ENCODE measurements at regions not wholly inside any gene's neighbourhood (a gene's known extent, or its start where the extent isn't known, plus 50 kb on each side); places are given as distances from the start of the nearest gene placed in this dataset.
A peak's percentile ranks its signal among the peaks of the same experiment; 100 is the strongest.

- H3K9me3 ChIP-seq (ENCODE audit: insufficient read depth, low read length, severe bottlenecking) = no peaks in the 10 kb centered on the region
- H3K4me3 ChIP-seq (ENCODE audit: low read depth in 1 of 2, low read length in 2 of 2) = no peak overlapping the region
- H3K4me1 ChIP-seq (ENCODE audit: insufficient read depth, low read length) = peaks cover 13% of the 10 kb centered on the region
- H3K27me3 ChIP-seq (ENCODE audit: insufficient read depth, low read length, poor library complexity) = no peaks in the 10 kb centered on the region
- H3K27ac ChIP-seq (ENCODE audit: low read length) = peak overlapping the region; percentile 28; the same call in 1 of the 2 replicates
- DNase-seq = peak; percentile 39
- H3K79me2 ChIP-seq (ENCODE audit: insufficient read depth, low read length) = no peaks in the 10 kb centered on the region
- TF ChIP-seq EZH2 (IDR thresholded peaks at IDR 0.05; ENCODE audit: borderline replicate concordance, low read depth, low read length, severe bottlenecking) = no peak
- peak; percentile 32 for TF ChIP-seq CTCF (IDR thresholded peaks at IDR 0.05; ENCODE audit: borderline replicate concordance, extremely low read depth, low read length, poor library complexity, severe bottlenecking)
- H3K4me2 ChIP-seq (ENCODE audit: insufficient read depth, low read length) = peak overlapping the region; percentile 22; the same call in 1 of the 2 replicates
- H2AFZ ChIP-seq (ENCODE audit: low read depth, low read length) = 0 out of 2 replicates have a peak overlapping the region, but pooled peaks have one; percentile 26
- no peaks in the 10 kb centered on the region for H3K36me3 ChIP-seq (ENCODE audit: insufficient read depth, low read length)
- H3K9ac ChIP-seq (ENCODE audit: low read depth, low read length) = no peak overlapping the region
- H4K20me1 ChIP-seq (ENCODE audit: insufficient read depth, low read length) = no peaks in the 10 kb centered on the region
- peak; percentile 69 for ATAC-seq (ENCODE audit: insufficient read depth, low read depth)
These were observed 155.5 kb upstream of the RGS6 start for GRCh38 chr14:71776471-71777360.

- TF ChIP-seq EZH2 (IDR thresholded peaks at IDR 0.05; ENCODE audit: borderline replicate concordance, low read depth, low read length, severe bottlenecking) (no peak), CTCF (IDR thresholded peaks at IDR 0.05; ENCODE audit: borderline replicate concordance, extremely low read depth, low read length, poor library complexity, severe bottlenecking) (no peak)
These were observed 152.2 kb upstream of the RGS6 start for GRCh38 chr14:71780075-71780474.

DNA sequence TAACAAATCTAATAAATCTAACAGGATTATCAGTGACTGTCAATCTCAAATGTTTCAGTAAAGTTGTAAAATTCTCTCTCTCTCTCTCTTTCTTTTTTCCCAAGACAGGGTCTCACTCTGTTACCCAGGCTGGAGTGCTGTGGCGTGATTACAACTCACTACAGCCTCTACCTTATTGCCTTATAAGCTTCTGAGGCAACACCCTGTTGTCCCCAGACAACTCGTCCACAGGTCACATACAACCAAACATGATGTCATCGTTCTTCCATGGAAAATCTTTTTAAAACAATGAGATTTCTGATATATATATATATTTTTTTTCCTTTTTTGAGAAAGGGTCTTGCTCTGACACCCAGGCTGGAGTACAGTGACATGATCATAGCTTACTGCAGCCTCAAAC is 151.4 kb upstream of the RGS6 start:
- no peaks in the 10 kb centered on the region for H4K20me1 ChIP-seq (ENCODE audit: insufficient read depth, low read length)
- H3K4me2 ChIP-seq (ENCODE audit: insufficient read depth, low read length) = no peak overlapping the region
- H3K4me1 ChIP-seq (ENCODE audit: insufficient read depth, low read length) = peaks cover 13% of the 10 kb centered on the region
- no peak overlapping the region for H3K4me3 ChIP-seq (ENCODE audit: low read depth in 1 of 2, low read length in 2 of 2)
- TF ChIP-seq EZH2 (IDR thresholded peaks at IDR 0.05; ENCODE audit: borderline replicate concordance, low read depth, low read length, severe bottlenecking) = no peak
- no peak for TF ChIP-seq CTCF (IDR thresholded peaks at IDR 0.05; ENCODE audit: borderline replicate concordance, extremely low read depth, low read length, poor library complexity, severe bottlenecking)
- H3K79me2 ChIP-seq (ENCODE audit: insufficient read depth, low read length) = no peaks in the 10 kb centered on the region
- ATAC-seq (ENCODE audit: insufficient read depth, low read depth) (no peak), DNase-seq (no peak)
- no peak overlapping the region for H3K9ac ChIP-seq (ENCODE audit: low read depth, low read length)
- no peak overlapping the region for H2AFZ ChIP-seq (ENCODE audit: low read depth, low read length)
- no peaks in the 10 kb centered on the region for H3K27me3 ChIP-seq (ENCODE audit: insufficient read depth, low read length, poor library complexity)
- H3K9me3 ChIP-seq (ENCODE audit: insufficient read depth, low read length, severe bottlenecking) = no peaks in the 10 kb centered on the region
- H3K27ac ChIP-seq (ENCODE audit: low read length) = no peak overlapping the region
- no peaks in the 10 kb centered on the region for H3K36me3 ChIP-seq (ENCODE audit: insufficient read depth, low read length)

More at GRCh38 chr14:71780075-71780474, 152.2 kb upstream of the RGS6 start:
- Histone ChIP-seq H3K27ac (ENCODE audit: low read length) (no peak overlapping the region), H3K4me2 (ENCODE audit: insufficient read depth, low read length) (no peak overlapping the region), H2AFZ (ENCODE audit: low read depth, low read length) (no peak overlapping the region), H3K27me3 (ENCODE audit: insufficient read depth, low read length, poor library complexity) (no peaks in the 10 kb centered on the region), H4K20me1 (ENCODE audit: insufficient read depth, low read length) (no peaks in the 10 kb centered on the region), H3K9ac (ENCODE audit: low read depth, low read length) (no peak overlapping the region), H3K9me3 (ENCODE audit: insufficient read depth, low read length, severe bottlenecking) (no peaks in the 10 kb centered on the region), H3K36me3 (ENCODE audit: insufficient read depth, low read length) (no peaks in the 10 kb centered on the region), H3K79me2 (ENCODE audit: insufficient read depth, low read length) (no peaks in the 10 kb centered on the region), H3K4me3 (ENCODE audit: low read depth in 1 of 2, low read length in 2 of 2) (no peak overlapping the region), H3K4me1 (ENCODE audit: insufficient read depth, low read length) (peaks cover 13% of the 10 kb centered on the region)
- DNase-seq (no peak), ATAC-seq (ENCODE audit: insufficient read depth, low read depth) (no peak)

Measured in DND-41 (cell line).